A673 (cell line): ENCODE measurements at regions not wholly inside any gene's neighbourhood (a gene's known extent, or its start where the extent isn't known, plus 50 kb on each side); places are given as distances from the start of the nearest gene placed in this dataset.

Experiments
- CTCF ChIP-seq: fragments of 300-800, 200-600 bp; sonication (generic); conservative IDR thresholded peaks from 2 replicates; pipeline ENCODE4 v1.5.1; 2017; ENCODE audit warnings: low read depth, mild to moderate bottlenecking, antibody characterized with exemption, low read length, moderate library complexity, mixed read lengths
- EZH2 ChIP-seq: fragments of 200-600 bp; sonication (generic); IDR thresholded peaks from 2 replicates; pipeline ENCODE4 v1.6.1; 2017; ENCODE audit warnings: borderline replicate concordance, low read depth, mild to moderate bottlenecking, mixed read lengths, antibody characterized with exemption, low read length; ENCODE audit not compliant: poor library complexity, severe bottlenecking

DNA sequence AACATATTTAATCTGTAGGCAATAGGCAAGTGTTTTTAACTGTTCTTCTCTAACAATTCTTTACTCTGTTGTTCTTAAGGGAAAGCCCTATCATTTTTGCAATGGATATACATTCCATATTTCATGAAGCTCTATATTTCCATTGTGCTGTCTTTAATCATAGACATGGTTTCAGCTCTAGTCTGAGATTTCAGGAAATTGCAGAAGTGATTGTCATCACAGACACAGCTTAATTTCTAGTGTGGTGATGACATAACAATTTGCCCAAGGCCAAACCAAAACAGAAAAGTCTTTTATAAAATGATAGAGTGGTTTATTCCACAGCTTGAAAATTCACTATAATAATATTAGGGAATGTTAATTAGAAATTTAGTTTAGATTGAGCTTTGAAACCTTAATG is 494.1 kb upstream of the SEMA3A start:
- TF ChIP-seq CTCF (no peak), EZH2 (no peak)
